Fibroblast of mammary gland (primary cell): ENCODE measurements at regions not wholly inside any gene's neighbourhood (a gene's known extent, or its start where the extent isn't known, plus 50 kb on each side); places are given as distances from the start of the nearest gene placed in this dataset.
"Not testable (repeated sequence)": the region's sequence is repeated elsewhere in the genome, so short reads cannot be mapped to it uniquely, and the experiment has no call there.

Source experiments
- DNase-seq: peaks from one replicate; pipeline ENCODE4 v3.0.0-alpha.2; 2010; ENCODE audit warnings: low read depth
- H3K4me3 ChIP-seq: 2 replicates; pipeline ENCODE4 v1.5.1; 2011; ENCODE audit warnings: low read depth, mild to moderate bottlenecking, low read length, moderate library complexity; ENCODE audit not compliant: control insufficient read depth
- CTCF ChIP-seq: conservative IDR thresholded peaks from 2 replicates; pipeline ENCODE4 v1.5.1; 2011; ENCODE audit warnings: low read depth, low read length, inconsistent platforms; ENCODE audit not compliant: control insufficient read depth, insufficient read depth

GRCh38 chr10:4902571-4903011 lies 60.6 kb upstream of the AKR1C1 start:
- DNase-seq, result peak; percentile 82
- TF ChIP-seq CTCF, result no peak
- H3K4me3 ChIP-seq, result no peak overlapping the region

- DNase-seq, H3K4me3 ChIP-seq: not testable (repeated sequence)
Measured at GRCh38 chr10:4903126-4903525, 60.1 kb upstream of the AKR1C1 start.

- H3K4me3 ChIP-seq, DNase-seq: not testable (repeated sequence)
Measured at GRCh38 chr10:4903675-4904074, 59.5 kb upstream of the AKR1C1 start.

- no peak overlapping the region for H3K4me3 ChIP-seq
- DNase-seq, result no peak
- TF ChIP-seq CTCF, result no peak
Measured at GRCh38 chr10:4909118-4909517, 54.1 kb upstream of the AKR1C1 start.
